Stimulated activated effector memory CD8-positive, alpha-beta T cell treated with anti-CD3 and anti-CD28 coated beads, Interleukin-12 subunit alpha, Interleukin-12 subunit beta, amount 100 ng/mL, for 72 hours (primary cell): ENCODE measurements at regions not wholly inside any gene's neighbourhood (a gene's known extent, or its start where the extent isn't known, plus 50 kb on each side); places are given as distances from the start of the nearest gene placed in this dataset.
"Not testable (repeated sequence)": the region's sequence is repeated elsewhere in the genome, so short reads cannot be mapped to it uniquely, and the experiment has no call there.

Experiments
- ATAC-seq: fragments of 150-1000 bp; cut with Tn5 transposase; 2 replicates; pipeline ENCODE4 v1.10.0; 2021
- DNase-seq, 2 donors: peaks; one replicate each; pipeline ENCODE4 v3.0.0; 2021 to 2022; ENCODE audit warnings: low spot score in 2 of 2
- H3K27ac Mint-ChIP-seq: one replicate; pipeline ENCODE4 v1.8.0; 2022; ENCODE audit warnings: mild to moderate bottlenecking, mixed read lengths
- H3K36me3 Mint-ChIP-seq: one replicate; pipeline ENCODE4 v1.8.0; 2022; ENCODE audit warnings: mild to moderate bottlenecking, mixed read lengths
- H3K4me1 Mint-ChIP-seq: one replicate; pipeline ENCODE4 v1.8.0; 2022; ENCODE audit warnings: mixed read lengths
- H3K4me3 Mint-ChIP-seq: one replicate; pipeline ENCODE4 v1.8.0; 2022; ENCODE audit warnings: mild to moderate bottlenecking, mixed read lengths
- H3K9me3 Mint-ChIP-seq: one replicate; pipeline ENCODE4 v1.8.0; 2022; ENCODE audit warnings: mixed read lengths

- no peak for DNase-seq
- Mint-ChIP-seq H3K27ac (no peak overlapping the region), H3K9me3 (peaks cover 27% of the 10 kb centered on the region), H3K36me3 (no peaks in the 10 kb centered on the region), H3K4me1 (no peaks in the 10 kb centered on the region), H3K4me3 (no peak overlapping the region)
- no peak for ATAC-seq
Measured at GRCh38 chr2:123769001-123769400, 256.1 kb upstream of the CNTNAP5 start.

DNA sequence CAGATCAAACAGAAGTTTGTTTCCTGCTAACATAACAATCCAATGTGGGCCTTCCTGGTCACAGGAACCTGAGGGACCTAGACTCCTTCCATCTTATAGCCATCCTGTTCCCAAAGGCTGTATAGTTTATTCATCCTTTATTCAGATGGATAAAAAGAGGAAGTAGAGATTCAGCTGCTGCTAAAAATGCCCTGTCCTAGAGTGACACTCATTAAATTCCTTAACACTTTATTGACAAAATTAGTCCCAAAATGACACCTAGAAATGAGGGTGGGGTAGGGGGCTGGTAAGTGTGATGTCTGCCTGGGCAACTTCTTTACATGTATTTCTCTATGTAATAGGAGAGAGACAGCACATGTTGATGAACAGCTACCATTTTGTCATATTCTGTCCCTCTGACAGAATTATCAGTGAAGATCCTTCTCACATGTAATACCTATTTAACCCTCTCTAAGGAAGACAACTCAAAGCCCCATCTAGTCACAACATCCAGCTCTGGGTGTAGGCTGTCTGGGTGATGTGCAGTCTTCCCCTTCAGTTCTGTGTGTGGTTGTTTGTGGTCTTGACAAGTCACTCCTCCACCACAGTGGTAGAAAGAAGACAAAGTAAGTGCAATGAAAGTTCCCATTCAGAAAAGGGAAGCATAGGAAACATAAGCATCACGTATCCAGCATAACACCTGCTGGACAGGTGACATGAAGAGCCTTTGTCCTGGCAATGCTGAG, 253.9 kb upstream of the CNTNAP5 start:
- peaks cover 14% of the 10 kb centered on the region for H3K9me3 Mint-ChIP-seq
- no peaks in the 10 kb centered on the region for H3K36me3 Mint-ChIP-seq
- no peaks in the 10 kb centered on the region for H3K4me1 Mint-ChIP-seq
- no peak for ATAC-seq
- no peak for DNase-seq
- H3K27ac Mint-ChIP-seq = no peak overlapping the region
- no peak overlapping the region for H3K4me3 Mint-ChIP-seq

DNA sequence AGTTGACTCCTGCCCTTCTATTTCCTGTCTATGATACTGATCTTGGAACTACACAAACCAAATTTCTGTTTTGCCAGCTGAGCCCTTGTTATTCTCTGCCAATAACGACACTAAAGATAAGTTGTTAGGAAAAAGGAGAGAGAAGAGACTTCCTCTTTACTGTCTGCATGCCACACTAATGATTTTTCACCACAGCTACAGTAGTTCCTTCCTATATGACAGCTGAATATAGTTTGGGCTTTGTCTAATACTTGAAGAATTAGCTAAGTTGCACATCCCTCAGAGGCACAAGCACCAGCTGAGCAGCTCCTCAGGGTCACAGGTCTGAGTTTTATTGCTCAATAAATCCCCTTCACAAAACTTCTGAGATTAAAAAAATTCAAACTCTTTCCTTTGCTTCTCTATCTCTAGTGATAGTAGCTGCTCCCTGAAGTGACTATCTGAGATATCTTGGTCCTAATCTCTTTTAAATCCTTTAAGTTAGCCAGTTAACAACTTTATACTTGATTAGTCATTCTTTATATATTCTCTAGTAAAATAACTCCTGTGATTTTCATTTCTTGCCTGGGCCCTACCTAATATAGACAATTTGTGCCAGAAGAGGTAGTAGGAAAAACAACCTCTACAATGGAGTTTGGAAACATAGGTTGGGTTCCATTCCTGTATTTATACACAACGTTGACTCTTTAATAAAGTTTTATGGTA, 253.0 kb upstream of the CNTNAP5 start:
- Mint-ChIP-seq H3K27ac (no peak overlapping the region), H3K36me3 (no peaks in the 10 kb centered on the region), H3K4me1 (no peaks in the 10 kb centered on the region), H3K9me3 (peaks cover 13% of the 10 kb centered on the region), H3K4me3 (no peak overlapping the region)
- DNase-seq = no peak
- no peak for ATAC-seq

- DNase-seq = no peak
- H3K27ac Mint-ChIP-seq = no peak overlapping the region
- peaks cover 21% of the 10 kb centered on the region for H3K9me3 Mint-ChIP-seq
- H3K36me3 Mint-ChIP-seq = no peaks in the 10 kb centered on the region
- H3K4me3 Mint-ChIP-seq = no peak overlapping the region
- ATAC-seq = no peak
- H3K4me1 Mint-ChIP-seq = no peaks in the 10 kb centered on the region
Measured at GRCh38 chr2:123777116-123777515, 248.0 kb upstream of the CNTNAP5 start.

GRCh38 chr2:123783164-123783563, 241.9 kb upstream of the CNTNAP5 start:
- ATAC-seq = no peak
- Mint-ChIP-seq H3K36me3 (no peaks in the 10 kb centered on the region), H3K9me3 (peaks cover 31% of the 10 kb centered on the region), H3K4me3 (no peak overlapping the region), H3K27ac (no peak overlapping the region), H3K4me1 (no peaks in the 10 kb centered on the region)
- DNase-seq = no peak

GRCh38 chr2:123785332-123785731, 239.8 kb upstream of the CNTNAP5 start:
- H3K4me1 Mint-ChIP-seq = no peaks in the 10 kb centered on the region
- ATAC-seq (no peak), DNase-seq (no peak)
- H3K4me3 Mint-ChIP-seq = no peak overlapping the region
- no peak overlapping the region for H3K27ac Mint-ChIP-seq
- H3K36me3 Mint-ChIP-seq = no peaks in the 10 kb centered on the region
- H3K9me3 Mint-ChIP-seq = peaks cover 28% of the 10 kb centered on the region

DNA sequence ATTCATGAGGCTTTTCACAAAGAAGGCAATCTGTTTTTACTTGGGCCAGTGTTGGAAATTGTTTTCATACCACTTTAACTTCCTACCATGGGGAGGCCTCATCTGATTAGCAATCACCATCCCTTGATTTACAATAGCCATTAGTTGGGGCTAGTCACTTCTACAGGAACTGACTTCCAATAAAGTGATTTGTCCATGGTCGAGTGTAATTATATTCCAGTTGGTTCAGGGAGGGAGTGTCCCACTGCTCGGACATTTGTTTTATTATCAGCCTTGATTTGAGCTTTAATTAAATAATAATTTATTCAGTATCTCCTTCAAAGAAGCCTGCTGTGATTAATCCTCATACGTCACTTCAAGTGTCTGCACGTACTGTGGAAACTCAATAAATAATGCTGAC, 233.9 kb upstream of the CNTNAP5 start:
- DNase-seq = no peak
- Mint-ChIP-seq H3K4me3 (no peak overlapping the region), H3K4me1 (no peaks in the 10 kb centered on the region), H3K27ac (no peak overlapping the region), H3K36me3 (no peaks in the 10 kb centered on the region), H3K9me3 (peaks cover 27% of the 10 kb centered on the region)
- no peak for ATAC-seq

DNA sequence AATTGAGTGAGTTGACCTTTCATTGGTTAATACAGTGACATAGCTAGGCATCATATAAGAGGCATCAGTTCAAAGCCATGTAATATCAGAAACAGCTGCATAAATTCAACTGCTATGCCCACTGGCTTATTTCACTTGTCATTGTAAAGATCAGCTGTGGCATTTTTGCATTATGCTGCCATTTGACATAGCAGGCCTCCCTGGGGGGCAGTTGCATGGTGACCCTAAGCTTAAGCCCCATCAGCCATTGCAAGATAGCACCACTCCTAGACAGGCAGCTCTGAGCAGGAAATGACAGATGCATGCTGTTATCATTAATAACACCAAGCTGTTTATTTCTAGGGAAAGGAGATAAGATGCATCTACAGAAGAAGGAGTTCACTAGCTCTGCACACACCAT, 233.4 kb upstream of the CNTNAP5 start:
- Mint-ChIP-seq H3K4me3 (no peak overlapping the region), H3K9me3 (peaks cover 22% of the 10 kb centered on the region), H3K36me3 (no peaks in the 10 kb centered on the region), H3K4me1 (no peaks in the 10 kb centered on the region), H3K27ac (no peak overlapping the region)
- DNase-seq = no peak
- ATAC-seq = no peak

- H3K27ac Mint-ChIP-seq, DNase-seq, H3K4me3 Mint-ChIP-seq, ATAC-seq, H3K36me3 Mint-ChIP-seq, H3K4me1 Mint-ChIP-seq: not testable (repeated sequence)
- H3K9me3 Mint-ChIP-seq = peaks cover 37% of the 10 kb centered on the region
Measured at GRCh38 chr2:123804126-123804525, 221.0 kb upstream of the CNTNAP5 start.

- not testable (repeated sequence) for ATAC-seq, H3K36me3 Mint-ChIP-seq
- H3K9me3 Mint-ChIP-seq = peaks cover 40% of the 10 kb centered on the region
Measured at GRCh38 chr2:123805746-123806145, 219.3 kb upstream of the CNTNAP5 start.

GRCh38 chr2:123808243-123808642, 216.8 kb upstream of the CNTNAP5 start:
- Mint-ChIP-seq H3K9me3 (peaks cover 26% of the 10 kb centered on the region), H3K36me3 (no peaks in the 10 kb centered on the region), H3K4me3 (no peak overlapping the region), H3K4me1 (no peaks in the 10 kb centered on the region), H3K27ac (no peak overlapping the region)
- DNase-seq = no peak
- no peak for ATAC-seq

More at GRCh38 chr2:123805746-123806145, 219.3 kb upstream of the CNTNAP5 start:
- H3K27ac Mint-ChIP-seq, H3K4me3 Mint-ChIP-seq, DNase-seq, H3K4me1 Mint-ChIP-seq: not testable (repeated sequence)

GRCh38 chr2:123811846-123812245, 213.2 kb upstream of the CNTNAP5 start:
- H3K36me3 Mint-ChIP-seq = no peaks in the 10 kb centered on the region
- H3K27ac Mint-ChIP-seq = no peak overlapping the region
- H3K4me3 Mint-ChIP-seq = no peak overlapping the region
- no peaks in the 10 kb centered on the region for H3K4me1 Mint-ChIP-seq
- no peak for DNase-seq
- ATAC-seq = no peak
- peaks cover 22% of the 10 kb centered on the region for H3K9me3 Mint-ChIP-seq

- DNase-seq (no peak), ATAC-seq (no peak)
Measured at GRCh38 chr2:123816203-123816602, 208.9 kb upstream of the CNTNAP5 start.

GRCh38 chr2:123816928-123817327, 208.2 kb upstream of the CNTNAP5 start:
- H3K4me3 Mint-ChIP-seq = no peak overlapping the region
- ATAC-seq (no peak), DNase-seq (no peak)
- peaks cover 17% of the 10 kb centered on the region for H3K9me3 Mint-ChIP-seq
- H3K27ac Mint-ChIP-seq = no peak overlapping the region
- no peaks in the 10 kb centered on the region for H3K36me3 Mint-ChIP-seq
- no peaks in the 10 kb centered on the region for H3K4me1 Mint-ChIP-seq

More at GRCh38 chr2:123816203-123816602, 208.9 kb upstream of the CNTNAP5 start:
- Mint-ChIP-seq H3K4me3 (no peak overlapping the region), H3K36me3 (no peaks in the 10 kb centered on the region), H3K9me3 (peaks cover 15% of the 10 kb centered on the region), H3K27ac (no peak overlapping the region), H3K4me1 (no peaks in the 10 kb centered on the region)

DNA sequence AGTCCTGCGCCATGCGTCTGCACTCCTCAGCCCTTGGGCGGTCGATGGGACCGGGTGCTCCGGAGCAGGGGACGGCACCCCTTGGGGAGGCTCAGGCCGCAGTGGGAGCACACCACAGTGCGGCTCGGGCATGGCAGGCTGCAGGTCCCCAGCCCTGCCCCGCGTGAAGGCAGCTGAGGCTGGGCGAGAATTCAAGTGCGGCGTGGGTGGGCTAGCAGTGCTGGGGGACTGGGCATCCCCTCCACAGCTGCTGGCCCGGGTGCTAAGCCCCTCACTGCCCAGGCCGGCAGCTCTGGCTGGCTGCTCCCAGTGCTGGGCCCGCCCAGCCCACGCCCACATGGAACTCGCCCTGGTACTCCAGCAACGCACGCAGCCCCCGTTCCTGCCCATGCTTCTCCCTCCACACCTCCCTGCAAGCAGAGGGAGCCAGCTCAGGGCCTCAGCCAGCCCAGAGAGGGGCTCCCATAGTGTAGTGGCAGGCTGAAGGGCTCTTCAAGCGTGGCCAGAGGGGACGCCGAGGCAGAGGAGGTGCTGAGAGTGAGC, 198.3 kb upstream of the CNTNAP5 start:
- no peak for ATAC-seq
- H3K9me3 Mint-ChIP-seq = peaks cover 34% of the 10 kb centered on the region
- H3K36me3 Mint-ChIP-seq = no peaks in the 10 kb centered on the region
- no peak for DNase-seq
- no peak overlapping the region for H3K4me3 Mint-ChIP-seq
- no peak overlapping the region for H3K27ac Mint-ChIP-seq
- H3K4me1 Mint-ChIP-seq = no peaks in the 10 kb centered on the region

DNA sequence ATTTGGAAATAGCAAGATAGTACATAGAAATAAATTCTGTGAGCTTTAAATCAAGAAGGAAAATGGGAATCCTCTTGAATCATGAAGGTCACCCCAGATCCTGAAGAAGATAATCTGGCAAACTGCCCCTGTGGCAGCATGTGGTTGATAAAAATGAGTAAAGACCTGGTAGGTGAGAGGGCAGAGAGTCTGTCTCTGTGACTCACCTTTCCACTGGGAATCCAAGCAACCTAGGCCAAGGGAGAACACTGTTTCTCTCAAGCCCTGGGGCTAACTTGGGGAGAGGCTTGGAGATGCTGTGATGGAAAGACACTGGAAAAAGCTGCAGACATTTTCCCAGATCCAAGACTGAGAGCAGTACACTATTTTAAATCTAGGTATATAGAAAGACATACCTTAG, 185.8 kb upstream of the CNTNAP5 start:
- ATAC-seq (no peak), DNase-seq (no peak)
- Mint-ChIP-seq H3K27ac (no peak overlapping the region), H3K4me3 (no peak overlapping the region), H3K9me3 (peaks cover 19% of the 10 kb centered on the region), H3K36me3 (no peaks in the 10 kb centered on the region), H3K4me1 (no peaks in the 10 kb centered on the region)
